Body of pancreas (tissue), 4 donors: ENCODE measurements at regions not wholly inside any gene's neighbourhood (a gene's known extent, or its start where the extent isn't known, plus 50 kb on each side); places are given as distances from the start of the nearest gene placed in this dataset.

Experiments used
- CTCF ChIP-seq, 7 experiments: fragments of 450-650 bp in 4 of 7; fragments of 200-600 bp in 3 of 7; sonication (generic) in 3 of 7; IDR thresholded peaks; one replicate each; pipeline ENCODE4 v1.5.1; 2016 to 2019; ENCODE audit warnings: antibody characterized with exemption in 7 of 7
- POLR2A ChIP-seq, 3 donors: fragments of 450-650 bp; IDR thresholded peaks; one replicate each; pipeline ENCODE4 v1.6.1; 2016; ENCODE audit warnings: antibody characterized with exemption in 3 of 3, mild to moderate bottlenecking in 2 of 3

GRCh38 chr20:50368813-50369224 lies 141.4 kb upstream of the PTPN1 start:
- TF ChIP-seq CTCF (IDR thresholded peaks at IDR 0.05) (no peak), POLR2A (IDR thresholded peaks at IDR 0.05) (no peak)
